ENCODE measurements at regions not wholly inside any gene's neighbourhood (a gene's known extent, or its start where the extent isn't known, plus 50 kb on each side); places are given as distances from the start of the nearest gene placed in this dataset.

DNA sequence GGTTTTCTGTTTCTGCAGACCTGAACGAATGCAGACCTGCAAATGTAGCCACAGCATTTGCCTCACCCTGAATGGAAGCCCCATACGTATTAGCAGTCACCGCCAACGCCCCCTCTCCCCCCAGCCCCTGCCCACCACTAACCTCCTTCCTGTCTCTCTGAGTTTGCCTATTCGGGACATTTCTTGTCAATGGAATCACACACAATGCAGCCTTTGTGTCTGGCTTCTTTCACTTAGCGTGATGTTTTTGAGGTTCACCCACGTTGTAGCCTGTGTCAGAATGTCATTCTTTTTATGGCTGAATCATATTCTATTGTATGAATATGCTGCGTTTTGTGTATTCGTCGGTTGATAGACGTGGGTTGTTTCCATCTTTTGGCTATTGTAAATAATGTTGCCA lies 178.6 kb downstream of the AACS start:
- DNase-seq (ENCODE audit: insufficient read length, low spot score), result no peak
- no peak for TF ChIP-seq POLR2A (IDR thresholded peaks at IDR 0.05; ENCODE audit: low read depth, low read length)
- FAIRE-seq, result no peak

DNA sequence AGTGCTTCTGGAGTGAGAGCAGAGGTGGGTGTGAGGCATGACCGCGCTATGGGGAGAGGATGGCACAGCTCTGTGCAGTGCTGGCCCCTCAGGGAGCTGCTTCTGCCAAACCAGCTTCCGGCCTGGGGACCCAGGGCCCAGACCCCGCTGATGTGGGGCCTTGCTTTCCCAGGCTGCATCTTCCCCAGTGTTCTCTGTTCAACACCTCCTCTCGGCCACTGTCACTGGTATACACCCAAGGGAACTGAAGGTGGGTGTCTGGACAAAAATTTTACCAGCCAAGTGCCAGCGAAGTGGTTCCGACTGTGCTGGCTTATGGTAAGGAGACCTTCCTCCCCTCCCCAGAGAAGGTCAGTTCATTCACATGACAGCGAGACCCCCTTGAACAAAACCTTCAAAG lies 179.1 kb downstream of the AACS start:
- FAIRE-seq (no peak), DNase-seq (ENCODE audit: insufficient read length, low spot score) (no peak)
- TF ChIP-seq POLR2A (IDR thresholded peaks at IDR 0.05; ENCODE audit: low read depth, low read length), result no peak

DNA sequence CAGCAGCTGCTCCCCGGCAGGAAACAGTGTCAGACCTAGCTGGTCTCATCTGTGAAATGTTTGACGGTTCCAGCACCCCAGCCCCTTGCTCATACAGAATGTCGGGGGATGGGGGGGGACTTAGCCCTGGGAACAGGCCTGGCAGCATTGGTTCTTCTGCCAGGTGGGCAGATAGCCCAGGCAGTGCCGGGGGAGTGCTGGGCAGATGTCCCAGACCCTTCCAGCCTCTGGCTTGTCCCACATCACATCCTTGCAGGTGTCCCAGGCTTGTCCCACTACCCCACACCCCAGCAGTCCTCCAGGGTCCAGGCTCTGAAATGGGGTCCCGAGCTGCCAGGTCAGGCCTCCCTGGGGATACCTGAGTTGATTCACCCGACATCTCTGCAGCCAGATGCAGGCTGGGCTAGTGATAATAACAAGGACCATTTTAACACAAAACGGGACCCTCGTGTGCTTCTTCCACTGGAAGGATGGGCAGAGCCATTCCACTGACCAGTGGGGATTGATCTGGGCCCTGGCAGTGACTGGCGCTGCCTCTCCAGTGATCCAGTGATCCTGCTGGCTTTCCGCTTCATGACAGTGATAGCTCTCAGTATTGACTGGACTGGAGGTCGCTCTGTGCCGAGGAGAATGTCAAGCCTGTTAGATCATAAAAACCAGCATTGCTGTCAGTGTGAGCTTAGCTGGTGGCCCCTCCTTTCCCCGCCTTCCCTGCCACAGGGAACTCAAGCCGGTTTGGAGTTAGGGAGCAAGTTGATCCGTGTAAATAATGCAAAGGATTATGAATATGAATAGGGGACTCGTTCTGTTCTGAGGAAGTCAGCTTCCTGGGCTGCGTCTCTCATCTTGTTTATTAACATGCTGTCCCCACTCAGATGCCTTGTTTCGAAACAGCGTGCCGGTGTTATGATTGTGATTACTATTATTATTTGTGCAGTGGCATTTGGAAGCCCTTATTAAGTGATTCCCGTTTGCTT lies 180.6 kb downstream of the AACS start:
- no peak for FAIRE-seq
- no peak for TF ChIP-seq POLR2A (IDR thresholded peaks at IDR 0.05; ENCODE audit: low read depth, low read length)
- DNase-seq (ENCODE audit: insufficient read length, low spot score), result no peak

DNA sequence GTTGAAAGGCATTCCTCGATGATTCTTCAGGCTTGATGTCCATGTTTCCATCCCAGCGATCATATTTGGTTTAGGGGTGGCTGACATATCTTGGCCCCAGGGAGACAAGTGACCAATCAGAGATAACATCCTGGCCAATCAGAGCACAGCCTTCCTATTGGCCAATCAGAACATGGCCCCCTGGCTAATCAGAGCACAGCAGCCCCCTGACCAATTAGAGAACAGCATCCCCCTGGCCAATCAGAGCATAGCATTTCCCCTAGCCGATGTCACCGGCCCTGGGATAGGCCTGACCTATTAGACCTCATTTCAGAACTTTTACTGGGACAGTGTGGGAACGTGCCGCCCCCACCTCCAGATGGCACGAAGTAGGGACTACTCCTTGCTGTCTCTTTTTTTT lies 182.2 kb downstream of the AACS start:
- no peak for DNase-seq (ENCODE audit: insufficient read length, low spot score)
- no peak for TF ChIP-seq POLR2A (IDR thresholded peaks at IDR 0.05; ENCODE audit: low read depth, low read length)

DNA sequence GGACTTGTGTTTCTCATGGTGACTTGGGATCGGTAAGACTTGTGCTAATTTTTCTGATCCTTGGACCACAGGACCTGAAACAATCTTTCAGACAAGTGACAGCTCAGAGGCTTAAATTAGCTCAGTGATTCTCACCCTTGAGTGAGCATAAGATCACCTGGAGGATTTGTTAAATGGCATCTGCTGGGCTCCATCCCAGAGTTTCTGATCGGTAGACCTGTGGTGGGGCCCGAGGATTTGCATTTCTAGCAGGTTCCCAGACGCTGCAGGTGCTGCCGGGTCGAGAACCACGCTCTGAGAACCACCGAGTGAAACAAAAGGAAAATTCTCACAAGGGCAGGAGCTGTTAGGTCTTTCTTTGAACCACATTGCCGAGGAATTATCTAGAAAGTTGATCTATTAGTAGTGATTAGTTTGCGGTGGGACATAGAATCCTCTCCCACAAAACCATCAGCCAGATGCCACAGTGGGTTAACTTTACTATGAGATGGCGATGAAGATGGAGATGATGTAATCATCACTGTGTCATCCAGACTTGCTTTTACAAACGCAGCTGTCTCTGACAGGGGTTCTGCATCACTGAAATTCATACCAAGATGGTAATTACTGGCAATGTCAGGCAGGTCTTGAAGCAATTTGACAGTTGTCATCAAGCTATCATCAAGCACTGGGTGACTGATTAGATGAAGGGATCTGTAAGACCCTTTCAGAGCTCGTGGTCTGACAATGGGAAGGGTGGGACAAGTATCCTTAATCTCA lies 184.0 kb downstream of the AACS start:
- no peak for DNase-seq (ENCODE audit: insufficient read length, low spot score)
- no peak for FAIRE-seq
- no peak for TF ChIP-seq POLR2A (IDR thresholded peaks at IDR 0.05; ENCODE audit: low read depth, low read length)

More for the DNA sequence above, 182.2 kb downstream of the AACS start:
- FAIRE-seq, result no peak

DNA sequence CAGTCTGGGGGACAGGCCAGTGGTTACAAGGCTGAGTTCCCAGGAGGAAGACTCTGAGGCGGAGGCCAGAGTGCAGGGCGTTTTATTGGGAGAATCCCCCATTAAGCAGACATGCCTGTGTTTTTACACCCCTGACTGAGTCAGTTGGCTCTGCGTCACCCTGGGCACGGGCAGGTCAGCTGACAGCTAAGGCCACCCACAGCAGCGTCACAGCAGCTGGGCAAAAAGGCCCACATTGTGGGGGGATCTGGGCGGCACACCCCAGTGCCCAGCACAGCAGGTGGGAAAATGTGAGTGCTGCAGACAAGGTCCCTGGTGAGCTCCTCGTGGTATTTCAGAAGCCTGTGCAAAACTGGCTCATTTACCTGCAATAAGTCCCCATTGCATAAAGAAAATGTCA lies 184.7 kb downstream of the AACS start:
- no peak for DNase-seq (ENCODE audit: insufficient read length, low spot score)
- no peak for FAIRE-seq
- no peak for TF ChIP-seq POLR2A (IDR thresholded peaks at IDR 0.05; ENCODE audit: low read depth, low read length)

DNA sequence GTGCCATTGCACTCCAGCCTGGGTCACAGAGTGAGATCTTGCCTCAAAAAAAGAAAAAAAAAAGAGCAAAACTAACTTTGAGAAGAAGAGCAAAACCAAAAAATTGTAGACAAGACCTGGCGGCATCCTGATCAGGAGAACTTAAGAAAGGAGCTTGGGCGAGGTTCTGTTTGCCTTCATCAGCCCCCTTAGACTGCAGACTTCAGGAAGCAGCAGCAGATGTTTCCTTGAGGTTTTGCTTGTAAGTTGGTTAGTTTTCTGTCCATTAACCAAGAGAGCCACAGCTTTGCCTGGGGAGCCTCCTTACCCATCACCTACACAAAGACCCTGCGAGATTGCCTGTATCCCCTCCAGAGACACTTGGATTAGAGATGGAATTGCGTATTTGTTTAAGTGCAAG lies 189.0 kb downstream of the AACS start:
- no peak for TF ChIP-seq POLR2A (IDR thresholded peaks at IDR 0.05; ENCODE audit: low read depth, low read length)
- DNase-seq (ENCODE audit: insufficient read length, low spot score), result no peak
- no peak for FAIRE-seq

DNA sequence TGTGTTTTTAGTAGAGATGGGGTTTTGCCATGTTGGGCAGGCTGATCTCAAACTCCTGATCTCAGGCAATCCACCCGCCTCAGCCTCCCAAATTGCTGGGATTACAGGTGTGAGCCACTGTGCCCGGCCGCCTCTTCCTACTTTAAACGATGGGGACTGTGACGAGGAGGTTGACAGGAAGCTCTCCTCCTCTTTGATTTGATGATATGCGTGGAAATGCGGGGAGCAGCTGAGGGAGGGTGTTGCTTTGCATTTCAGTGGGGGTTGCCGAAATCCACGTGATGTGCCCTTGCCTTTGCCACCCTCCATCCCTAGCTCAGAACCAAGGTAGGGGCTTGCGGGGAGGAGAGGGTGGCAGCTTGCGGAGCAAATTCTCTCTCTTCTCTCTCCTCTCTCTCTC lies 189.6 kb downstream of the AACS start:
- FAIRE-seq (no peak), DNase-seq (ENCODE audit: insufficient read length, low spot score) (no peak)
- TF ChIP-seq POLR2A (IDR thresholded peaks at IDR 0.05; ENCODE audit: low read depth, low read length), result no peak

DNA sequence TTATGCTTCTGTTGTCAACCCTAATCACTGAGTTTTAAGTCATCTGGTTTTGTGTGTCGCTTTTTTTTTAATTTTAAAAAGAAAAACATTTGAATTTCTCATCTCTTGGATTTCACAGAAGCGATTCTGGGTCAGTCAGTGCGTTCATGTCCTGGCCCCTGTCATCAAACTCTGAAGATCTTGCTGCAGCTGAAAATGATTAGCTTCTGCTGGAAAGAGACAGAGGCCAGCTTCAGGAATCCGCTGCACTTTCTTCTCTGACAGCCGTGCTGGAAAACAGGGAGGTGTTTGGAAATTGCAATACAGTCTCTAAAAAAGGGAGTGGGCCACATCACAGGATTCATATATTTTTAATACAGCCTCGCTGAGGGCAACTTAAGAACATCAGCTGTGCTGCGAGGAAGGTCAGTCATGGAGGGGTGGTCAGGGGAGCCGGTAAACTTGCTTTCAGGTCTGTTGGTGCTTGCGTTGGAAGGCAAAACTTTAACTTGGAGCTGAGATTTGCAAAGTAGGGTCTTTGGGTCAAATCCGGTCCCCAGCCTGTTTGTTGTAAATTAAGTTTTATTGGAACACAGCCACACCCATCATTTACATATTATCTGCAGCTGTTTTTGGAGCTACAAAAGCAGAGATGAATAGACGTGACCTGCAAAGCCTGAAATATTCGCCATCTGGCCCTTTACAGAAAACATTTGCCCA lies 190.8 kb downstream of the AACS start:
- FAIRE-seq (no peak), DNase-seq (ENCODE audit: insufficient read length, low spot score) (no peak)
- TF ChIP-seq POLR2A (IDR thresholded peaks at IDR 0.05; ENCODE audit: low read depth, low read length), result no peak

DNA sequence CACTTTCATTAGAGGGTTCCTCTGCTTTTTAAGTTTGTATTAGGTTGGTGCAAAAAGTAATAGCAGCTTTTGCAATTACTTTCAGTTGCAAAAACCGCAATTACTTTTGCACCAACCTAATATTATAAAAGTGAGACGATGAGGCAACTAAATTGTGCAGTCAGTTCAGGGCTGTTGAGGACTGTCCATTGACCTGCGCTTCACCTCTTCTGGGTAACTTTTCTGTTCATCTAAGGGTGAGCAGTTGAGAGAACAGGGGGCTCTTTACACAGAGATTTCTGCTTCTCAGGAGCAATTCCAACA lies 191.3 kb downstream of the AACS start:
- FAIRE-seq (no peak), DNase-seq (ENCODE audit: insufficient read length, low spot score) (no peak)
- TF ChIP-seq POLR2A (IDR thresholded peaks at IDR 0.05; ENCODE audit: low read depth, low read length), result no peak

DNA sequence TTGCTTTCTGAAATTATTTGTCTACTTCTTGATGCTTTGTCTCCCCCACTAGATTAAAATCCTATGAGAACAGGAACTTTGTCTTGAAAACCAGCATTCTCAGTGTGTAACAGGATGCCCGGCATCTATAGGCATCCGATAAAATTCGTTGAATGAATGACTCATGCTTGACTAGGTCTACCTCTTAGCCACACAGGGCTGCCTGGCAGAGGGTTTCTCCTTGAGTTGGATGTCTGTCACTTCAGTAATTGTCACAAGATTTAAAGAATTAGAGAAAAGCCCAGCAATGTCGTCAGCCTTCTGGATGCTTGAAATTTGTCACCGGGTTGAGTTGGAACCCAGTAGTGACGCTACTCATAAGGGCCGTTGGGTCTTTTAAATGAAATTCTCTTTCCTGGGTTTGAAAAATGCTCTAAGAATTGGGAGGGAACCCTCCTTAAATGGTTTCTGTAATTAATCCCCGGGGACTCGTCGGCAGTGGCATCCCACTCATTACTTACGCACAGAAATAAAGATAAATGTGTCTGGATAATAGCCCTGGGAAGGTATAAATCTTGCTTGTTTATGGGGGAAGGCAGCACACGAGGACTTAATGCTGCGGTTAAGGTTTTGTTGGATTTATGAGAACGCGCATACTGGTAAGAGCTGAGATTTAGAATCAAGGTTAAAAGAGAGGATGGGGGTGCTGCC lies 194.1 kb downstream of the AACS start:
- FAIRE-seq (no peak), DNase-seq (ENCODE audit: insufficient read length, low spot score) (no peak)
- no peak for TF ChIP-seq POLR2A (IDR thresholded peaks at IDR 0.05; ENCODE audit: low read depth, low read length)

DNA sequence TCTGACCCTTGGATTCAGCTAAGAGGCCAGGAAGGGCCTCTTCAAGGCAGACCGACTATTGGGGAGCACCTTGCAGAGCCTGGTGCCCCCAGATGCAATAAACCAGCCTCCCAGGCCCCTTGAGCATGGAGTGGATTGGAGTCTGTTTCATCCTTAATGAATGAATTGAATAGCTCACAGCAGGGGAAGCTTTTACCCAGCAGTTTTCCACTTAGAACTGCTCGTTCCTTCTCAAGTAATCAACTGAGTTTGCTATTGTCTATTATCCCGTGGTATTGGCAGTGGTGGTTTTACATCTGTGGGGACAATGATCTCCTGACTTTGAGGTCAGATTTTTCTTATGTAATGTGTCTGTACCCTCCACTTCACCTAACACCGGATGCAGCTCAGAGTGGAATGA lies 197.6 kb downstream of the AACS start:
- no peak for DNase-seq (ENCODE audit: insufficient read length, low spot score)
- TF ChIP-seq POLR2A (IDR thresholded peaks at IDR 0.05; ENCODE audit: low read depth, low read length), result no peak
- FAIRE-seq, result no peak

DNA sequence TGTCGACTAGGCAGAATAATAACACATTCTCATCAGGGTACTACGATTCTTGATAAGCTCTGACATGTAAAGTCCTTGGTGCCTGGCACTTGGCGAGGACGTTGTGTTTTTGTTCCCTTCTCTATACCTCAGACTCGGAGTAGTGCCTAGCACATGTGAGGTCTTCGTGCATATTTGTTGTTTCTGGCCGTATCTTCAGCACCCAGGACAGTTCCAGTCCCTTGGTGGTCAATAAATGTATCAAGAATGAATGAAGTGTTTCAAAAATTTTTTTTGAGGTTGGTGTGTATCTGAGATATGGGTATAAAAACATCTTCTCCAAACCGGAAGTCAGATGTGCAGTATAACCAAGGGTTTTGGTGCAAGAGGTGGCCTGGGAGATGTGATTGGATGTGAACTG lies 198.2 kb downstream of the AACS start:
- DNase-seq (ENCODE audit: insufficient read length, low spot score) (no peak), FAIRE-seq (no peak)
- TF ChIP-seq POLR2A (IDR thresholded peaks at IDR 0.05; ENCODE audit: low read depth, low read length), result no peak

DNA sequence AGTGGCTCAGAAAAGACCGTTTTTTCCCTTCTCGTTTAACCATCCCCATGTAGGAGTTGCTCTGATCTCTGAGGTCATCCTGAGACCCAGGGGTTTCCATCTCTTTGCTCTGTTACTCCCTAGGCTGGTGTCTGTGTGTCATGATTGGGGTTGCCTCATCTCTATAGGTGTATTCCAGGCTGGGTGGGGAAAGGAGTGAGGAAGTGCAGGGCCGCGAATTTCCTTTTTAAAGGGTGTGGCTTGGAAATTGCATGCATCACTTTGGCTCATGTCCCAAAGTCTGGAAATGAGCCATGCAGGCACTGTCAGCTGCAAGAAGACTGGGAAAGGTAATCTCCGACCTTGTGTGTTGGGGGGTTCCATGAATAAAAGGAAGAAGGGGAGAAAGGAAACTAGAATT lies 201.9 kb downstream of the AACS start:
- no peak for TF ChIP-seq POLR2A (IDR thresholded peaks at IDR 0.05; ENCODE audit: low read depth, low read length)
- DNase-seq (ENCODE audit: insufficient read length, low spot score) (no peak), FAIRE-seq (no peak)

Measured in H54 (cell line).